CD1c-positive myeloid dendritic cell (primary cell): ENCODE measurements at regions not wholly inside any gene's neighbourhood (a gene's known extent, or its start where the extent isn't known, plus 50 kb on each side); places are given as distances from the start of the nearest gene placed in this dataset.
"Not testable (repeated sequence)": the region's sequence is repeated elsewhere in the genome, so short reads cannot be mapped to it uniquely, and the experiment has no call there.

Experiments
- DNase-seq: peaks from one replicate; pipeline ENCODE4 v3.0.0-alpha.2; 2016; ENCODE audit errors: extremely low spot score

DNA sequence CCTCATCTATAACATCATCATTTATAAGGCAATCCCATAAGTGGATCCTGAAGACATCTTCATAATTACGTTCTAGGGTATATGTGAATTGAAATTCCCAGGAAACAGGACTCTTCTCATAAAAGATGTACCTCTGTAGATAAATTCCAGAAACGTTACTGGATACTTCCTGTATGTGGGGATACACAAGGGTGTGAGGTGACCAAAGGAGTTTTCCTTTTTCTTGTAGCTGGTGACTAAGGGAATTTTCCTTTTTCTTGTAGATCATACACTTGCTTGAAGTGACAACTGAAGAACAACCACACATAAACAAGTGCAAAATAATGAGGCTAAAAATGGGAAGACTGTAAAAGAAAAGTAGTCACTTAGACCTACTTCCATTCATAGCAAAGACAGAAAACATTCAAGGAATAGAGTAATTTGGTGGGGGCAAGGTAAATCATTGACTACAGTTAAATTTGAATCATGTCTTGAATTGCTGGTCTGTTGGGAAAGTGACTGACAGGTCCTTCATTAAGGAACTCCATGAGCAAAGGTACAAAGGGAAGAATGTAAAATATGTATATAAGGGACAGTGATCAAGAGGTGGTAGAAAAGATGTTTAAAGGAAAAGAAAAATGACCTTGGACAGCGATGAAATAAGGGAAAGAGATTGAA is 53.2 kb upstream of the UBE2E3 start:
- DNase-seq = no peak

DNA sequence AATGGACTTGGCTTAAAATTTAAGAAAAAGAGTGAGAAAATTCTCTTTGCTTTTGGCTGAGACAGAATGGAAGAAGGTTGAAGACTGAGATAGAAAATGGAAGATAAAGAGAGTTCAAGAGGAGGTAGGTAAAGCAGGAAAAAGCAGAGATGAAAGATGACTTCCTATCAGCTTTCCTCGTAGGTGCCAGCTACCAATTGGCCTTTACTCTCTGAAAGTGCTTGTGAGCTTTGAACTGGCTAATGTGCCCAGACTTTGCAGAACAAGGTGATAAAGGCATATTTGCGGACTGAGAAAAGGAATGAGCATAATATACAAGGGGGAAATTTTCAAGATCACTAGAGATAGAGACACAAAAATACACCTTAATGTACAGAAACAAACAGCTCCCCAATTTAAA is 54.7 kb upstream of the UBE2E3 start:
- no peak for DNase-seq

DNA sequence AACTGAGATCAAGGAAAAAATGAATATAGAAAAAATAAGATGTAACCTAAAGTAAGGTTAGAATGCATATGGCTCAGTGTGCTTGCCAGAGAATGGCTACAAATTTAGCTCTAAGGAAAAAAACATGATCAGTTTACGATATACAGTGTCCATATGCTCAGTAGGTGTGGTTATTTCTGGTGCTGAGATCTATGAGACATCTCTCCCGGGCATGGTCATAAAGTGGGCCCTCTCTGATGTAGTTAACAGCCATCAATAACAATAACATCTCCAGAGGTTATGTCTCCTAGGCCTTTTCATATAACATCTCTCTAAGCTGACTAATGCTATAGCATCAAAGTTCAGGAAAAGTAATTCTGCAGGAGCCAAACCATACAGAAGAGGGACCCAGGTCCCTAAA is 56.3 kb upstream of the UBE2E3 start:
- DNase-seq = no peak

DNA sequence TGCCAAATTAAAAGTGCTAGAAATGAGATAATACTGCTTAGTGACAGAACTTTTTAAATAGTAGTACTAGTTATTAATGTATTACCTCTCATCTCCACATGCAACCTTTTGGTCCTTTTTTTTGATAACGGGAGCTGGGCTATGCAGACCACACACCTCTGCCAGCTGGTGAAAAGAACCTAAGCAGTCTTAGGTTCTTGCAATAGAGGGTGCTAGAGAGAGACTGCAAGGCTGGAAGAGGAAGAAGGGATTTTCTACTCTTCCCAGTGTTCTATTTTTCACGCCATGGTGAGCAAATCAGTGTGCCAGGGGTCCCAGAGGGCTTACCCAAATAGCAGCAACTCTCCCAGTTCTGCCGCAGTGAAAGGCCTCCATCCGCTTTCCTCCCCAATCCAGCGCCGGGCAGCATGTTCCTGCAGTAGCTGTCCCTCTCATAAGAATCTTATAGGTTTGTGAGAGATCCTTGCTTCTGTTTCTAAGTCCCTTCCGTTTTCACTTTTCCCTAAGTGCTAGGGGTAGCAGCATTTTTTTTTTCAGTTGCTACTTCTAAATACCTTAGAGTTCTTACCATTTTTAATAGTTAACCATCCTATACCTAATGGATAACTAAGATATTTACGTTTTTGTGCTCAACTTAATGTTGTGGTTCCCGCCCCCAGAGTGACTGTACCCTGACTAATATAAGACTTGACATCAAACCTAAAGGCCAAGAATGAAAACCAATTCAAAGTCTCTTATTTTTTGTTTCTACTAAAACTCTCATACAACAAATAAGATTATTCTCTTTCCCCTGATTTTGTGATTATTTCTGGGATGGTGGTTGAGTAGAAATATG is 69.4 kb upstream of the UBE2E3 start:
- no peak for DNase-seq

DNA sequence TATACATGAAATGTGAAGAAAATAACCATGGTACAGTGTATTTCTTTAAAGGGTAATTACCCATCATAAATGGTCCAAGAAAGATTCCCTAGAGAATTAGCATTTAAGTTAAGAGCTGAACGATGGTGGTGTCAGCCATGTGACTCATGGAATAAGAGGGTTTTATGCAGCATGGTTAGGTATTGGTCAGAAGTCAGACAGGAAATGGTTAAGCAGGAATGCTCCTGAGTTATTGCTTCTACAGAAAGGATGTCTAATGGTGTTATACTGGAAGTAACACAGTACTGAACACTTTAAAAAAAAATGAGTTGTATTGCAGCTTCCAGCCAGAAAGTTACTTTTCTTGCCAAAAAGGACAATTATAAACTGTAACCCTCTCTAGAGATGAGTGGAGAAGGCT is 72.7 kb upstream of the UBE2E3 start:
- DNase-seq = no peak

DNA sequence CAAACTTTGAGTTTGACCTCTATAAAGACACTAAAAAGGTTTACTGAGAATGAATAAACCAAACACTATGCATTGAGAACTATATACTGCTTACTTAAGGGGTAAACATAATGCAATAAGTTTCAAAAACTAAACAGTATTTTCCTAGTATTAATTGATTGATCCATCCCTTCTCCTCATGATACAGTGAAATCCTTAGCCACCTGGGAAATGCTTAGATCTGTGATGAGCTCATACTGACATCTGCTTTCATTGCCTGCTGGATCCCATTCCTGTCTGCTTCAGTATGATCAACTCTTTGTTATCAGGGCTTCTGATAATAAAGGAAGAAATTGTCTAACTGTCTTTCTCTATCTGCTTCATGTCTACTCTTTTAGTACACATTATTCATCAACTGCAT is 74.9 kb upstream of the UBE2E3 start:
- no peak for DNase-seq

DNA sequence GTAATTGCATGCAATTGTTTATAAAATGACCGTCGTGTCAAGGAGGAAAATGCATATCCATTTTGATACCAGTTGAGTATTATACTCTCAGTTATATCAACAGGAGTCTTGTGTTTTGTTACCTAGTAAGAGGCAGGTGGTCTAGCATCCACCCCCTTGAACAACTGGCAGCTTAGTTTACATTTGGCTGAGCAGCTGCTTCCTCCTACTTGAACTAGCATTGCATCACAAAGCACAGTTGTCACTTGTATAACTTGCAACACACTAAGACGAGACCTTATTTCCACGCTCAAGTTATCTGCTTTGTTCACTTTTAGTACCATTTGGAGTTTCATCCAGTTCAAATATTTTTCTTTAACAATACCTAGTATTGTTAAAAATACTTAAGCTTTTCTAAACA is 75.4 kb upstream of the UBE2E3 start:
- DNase-seq = no peak

DNA sequence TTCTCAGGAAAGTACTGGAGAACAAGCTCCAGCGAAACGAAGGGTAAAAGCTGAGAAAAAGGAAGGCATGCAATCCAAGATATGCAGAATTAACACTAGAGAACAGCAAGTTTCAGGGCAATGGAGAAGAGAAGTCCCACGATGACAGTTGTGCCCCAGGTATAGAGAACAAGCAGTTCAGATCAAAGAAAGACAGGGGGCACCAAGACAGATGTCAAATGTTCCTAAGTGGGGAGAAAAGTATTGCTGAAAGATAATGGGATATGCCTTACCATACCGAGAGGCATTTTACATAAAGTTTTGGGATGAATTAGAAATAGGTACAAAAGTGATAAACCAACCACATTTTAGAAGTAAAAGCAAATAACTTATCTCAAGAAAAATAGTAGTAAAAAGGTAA is 79.1 kb upstream of the UBE2E3 start:
- DNase-seq = no peak

DNA sequence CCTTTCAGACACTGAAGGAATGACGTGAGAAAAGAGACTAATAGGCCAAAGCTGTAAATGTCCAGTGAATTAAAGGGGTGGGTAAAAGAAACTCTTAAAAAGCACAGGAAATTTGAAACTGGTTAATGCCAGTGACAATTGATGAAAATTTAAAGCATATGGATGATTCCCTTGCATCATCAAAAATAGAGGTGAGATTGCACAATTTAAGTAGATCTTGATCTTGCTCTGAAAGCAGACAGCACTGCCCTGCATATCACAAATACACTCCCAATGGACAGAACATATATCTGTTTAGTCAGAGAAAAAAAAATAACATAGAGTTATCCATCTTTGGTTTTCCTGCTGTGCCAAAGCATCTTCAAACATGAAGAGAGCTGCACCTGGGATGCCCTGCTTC is 86.7 kb upstream of the UBE2E3 start:
- no peak for DNase-seq

DNA sequence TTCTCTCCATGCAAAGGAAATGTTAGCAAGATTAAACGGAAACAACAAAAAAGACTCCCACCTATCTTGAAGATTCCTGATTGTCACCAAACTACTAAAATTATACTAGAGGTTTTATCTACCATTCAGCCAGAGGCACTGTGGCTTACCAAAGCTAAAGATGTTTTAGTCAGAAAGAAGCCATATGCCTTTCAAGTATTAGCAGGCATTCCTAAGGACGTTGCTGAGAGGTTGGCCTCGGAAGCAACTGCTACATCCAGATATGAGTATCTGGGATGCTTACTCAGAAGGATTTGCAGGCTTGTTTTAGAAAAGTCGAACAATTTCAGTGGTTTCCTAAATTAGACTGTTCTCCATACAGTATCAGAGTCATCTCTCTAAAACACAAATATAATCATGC is 88.3 kb upstream of the UBE2E3 start:
- no peak for DNase-seq

DNA sequence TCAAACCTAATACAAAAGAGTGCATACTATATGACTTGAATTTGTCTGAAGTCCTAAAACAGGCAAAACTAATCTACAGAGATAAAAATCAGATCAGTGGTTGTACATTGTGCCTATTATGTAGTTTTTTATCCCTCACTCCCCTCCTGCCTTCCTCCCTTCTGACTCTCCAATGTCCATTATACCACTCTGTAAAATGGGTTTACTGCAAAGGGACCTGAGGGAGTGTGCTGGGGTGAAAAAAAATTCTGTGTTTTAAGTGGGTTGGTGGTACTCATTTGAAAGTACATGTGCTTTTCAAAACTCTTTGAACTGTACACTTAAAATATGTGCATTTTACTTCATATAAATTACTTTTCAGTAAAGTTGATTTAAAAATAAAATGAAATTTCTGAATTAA is 89.0 kb upstream of the UBE2E3 start:
- DNase-seq = no peak

DNA sequence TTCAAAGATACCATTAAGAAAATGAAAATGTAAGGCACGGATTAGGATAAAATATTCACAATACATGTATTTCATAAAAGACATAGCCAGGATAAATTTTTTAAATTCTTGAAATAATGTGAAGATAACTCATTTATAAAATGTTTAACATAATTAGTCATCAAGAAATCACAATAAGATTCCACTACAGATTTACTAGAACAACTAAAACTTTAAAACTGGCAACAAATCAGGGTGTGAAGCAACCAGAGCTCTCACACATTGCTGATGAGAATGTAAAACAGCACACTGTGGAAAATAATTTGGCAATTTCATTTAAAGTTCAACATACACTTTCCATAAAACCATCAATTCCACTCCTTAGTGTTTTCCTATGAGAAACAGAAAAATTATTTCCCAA is 89.6 kb upstream of the UBE2E3 start:
- no peak for DNase-seq

DNA sequence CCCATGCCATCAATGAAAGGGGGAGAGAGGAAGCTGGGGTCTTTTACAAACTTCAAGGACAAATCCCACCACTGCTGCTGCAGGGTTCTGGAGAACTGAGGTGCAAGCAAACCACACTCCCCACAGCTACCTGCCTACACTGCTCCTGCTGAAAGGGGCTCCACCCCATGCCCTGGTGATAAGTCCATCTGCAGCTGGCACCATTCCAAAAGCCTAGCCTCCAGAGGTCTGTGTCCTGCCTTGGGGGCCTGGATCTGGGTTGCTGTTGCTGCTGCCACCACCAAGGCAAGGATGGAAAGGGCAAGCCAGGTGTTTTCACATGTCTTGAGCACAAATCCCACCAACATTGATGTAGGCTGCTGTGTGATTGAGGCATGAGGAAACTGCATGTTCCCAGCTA is 97.4 kb upstream of the UBE2E3 start:
- DNase-seq = no peak

DNA sequence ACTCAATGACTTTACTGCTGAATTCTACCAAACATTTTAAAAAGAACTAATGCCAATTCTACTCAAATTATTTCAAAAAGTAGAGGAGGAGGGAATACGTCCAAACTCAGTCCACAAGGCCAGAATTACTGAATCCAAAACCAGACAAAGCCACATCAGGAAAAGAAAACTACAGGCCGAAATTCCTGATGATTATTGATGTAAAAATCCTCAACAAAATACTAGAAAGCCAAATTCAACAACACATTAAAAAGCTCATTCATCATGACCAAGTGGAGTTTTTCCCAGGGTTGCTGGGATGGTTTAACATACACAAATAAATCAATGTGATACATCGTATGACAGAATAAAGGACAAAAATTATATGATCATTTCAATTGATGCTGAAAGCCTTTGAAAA is 103.9 kb upstream of the UBE2E3 start:
- DNase-seq = no peak

DNA sequence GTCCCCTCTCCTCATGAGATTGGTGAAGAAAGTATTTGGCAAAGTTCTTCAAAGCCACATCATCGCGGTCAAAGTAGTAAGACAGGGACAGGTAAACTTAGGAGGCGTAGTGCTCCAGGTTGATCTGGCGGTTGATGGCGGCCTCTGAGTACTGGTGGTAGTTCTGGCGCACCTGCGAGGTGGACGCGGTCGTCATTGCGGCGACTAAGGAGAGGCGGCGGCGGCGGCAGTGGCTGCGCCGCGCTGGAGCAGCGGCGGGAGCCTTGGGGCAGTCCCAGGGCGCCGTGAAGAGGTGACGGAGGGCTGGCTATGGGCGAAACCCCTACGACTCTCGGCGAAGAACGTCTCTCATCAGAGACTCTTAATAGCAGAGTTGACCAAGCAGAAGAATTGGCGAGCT is 107.2 kb upstream of the UBE2E3 start:
- no peak for DNase-seq

DNA sequence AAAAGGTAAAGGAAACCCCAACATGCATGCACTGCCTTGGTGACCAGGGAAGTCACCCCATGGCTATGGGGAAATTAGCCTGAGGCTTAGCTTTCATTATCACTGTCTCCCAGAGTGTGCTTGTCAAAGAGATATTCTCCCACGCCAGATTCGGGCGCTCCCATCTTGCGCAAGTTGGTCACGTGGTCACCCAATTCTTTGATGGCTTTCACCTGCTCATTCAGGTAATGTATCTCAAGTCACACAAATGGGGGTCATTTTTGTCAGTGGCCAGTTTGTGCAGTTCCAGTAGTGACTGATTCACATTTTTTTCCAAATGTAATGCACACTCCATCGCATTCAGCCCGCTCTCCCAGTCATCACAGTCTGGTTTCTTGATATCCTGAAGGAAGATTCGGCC is 107.6 kb upstream of the UBE2E3 start:
- not testable (repeated sequence) for DNase-seq

DNA sequence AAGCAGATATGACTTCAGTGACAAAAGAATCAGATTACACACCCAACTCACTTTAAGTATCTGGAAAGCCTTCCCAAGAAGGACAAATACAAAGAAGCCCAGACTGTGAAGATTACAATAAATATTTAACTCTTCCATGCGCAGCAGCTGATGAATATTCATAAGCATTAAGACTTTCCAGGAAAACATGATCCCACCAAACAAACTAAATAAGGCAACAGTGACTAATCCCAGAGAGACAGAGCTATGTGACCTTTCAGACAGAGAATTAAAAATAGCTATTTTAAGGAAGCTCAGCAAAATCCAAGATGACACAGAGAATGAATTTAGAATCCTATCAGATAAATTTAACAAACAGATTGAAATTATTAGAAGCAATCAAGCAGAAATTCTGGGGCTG is 108.2 kb upstream of the UBE2E3 start:
- DNase-seq = no peak

DNA sequence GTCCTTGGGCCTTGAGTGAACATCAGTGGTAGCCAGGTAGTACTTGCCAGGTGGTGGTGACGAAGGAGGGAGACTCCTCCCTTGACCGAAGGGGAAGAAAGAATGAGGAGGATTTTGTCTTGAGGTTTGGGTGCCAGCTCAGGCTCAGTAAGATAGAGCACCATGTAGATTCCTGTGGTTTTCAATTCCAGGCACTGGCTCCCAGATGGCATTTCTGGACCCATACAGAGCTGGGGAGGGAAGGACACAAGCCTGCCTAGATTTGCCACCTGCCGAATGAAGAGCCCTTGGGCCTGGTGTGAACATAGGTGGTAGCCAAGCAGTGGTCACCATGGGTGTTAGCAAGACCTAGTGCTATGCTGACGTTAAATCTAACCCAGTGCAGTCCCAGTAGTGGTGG is 108.8 kb upstream of the UBE2E3 start:
- no peak for DNase-seq

DNA sequence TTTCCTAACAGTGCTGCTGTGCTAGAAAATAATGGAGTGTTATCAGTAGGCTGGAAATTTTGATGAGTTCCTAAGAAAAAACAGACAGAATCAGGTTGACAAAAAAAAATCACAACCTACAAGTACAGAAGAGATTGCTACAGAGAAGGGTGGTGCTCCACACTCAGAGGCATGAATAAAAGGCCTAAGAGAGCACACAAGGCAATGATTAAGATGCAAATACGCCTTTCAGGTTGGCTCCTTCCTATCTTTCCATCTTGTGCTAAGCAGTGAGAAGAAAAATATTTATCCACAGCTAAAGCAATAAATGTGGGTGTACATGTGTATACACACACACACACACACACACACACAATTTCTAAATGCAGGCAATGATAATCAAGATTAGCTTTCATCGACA is 130.6 kb upstream of the UBE2E3 start:
- no peak for DNase-seq

DNA sequence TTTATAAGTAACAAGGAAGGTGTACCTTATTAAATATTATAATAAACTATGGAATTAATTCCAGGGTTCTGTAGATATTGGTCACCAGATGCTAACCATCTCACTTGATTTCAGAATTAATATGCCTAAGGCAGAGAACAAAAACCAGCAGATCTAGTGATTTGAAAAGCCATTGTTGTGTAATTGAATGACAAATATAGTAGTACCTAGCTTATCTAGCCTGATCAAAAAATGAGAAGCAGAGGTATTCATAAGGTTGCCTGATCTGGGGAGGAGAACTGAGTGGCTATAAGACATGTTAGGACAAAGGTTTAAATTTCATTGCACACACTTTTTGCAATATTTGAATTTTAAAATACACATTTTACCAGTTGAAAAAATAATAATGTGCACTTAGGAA is 132.0 kb upstream of the UBE2E3 start:
- DNase-seq = no peak

DNA sequence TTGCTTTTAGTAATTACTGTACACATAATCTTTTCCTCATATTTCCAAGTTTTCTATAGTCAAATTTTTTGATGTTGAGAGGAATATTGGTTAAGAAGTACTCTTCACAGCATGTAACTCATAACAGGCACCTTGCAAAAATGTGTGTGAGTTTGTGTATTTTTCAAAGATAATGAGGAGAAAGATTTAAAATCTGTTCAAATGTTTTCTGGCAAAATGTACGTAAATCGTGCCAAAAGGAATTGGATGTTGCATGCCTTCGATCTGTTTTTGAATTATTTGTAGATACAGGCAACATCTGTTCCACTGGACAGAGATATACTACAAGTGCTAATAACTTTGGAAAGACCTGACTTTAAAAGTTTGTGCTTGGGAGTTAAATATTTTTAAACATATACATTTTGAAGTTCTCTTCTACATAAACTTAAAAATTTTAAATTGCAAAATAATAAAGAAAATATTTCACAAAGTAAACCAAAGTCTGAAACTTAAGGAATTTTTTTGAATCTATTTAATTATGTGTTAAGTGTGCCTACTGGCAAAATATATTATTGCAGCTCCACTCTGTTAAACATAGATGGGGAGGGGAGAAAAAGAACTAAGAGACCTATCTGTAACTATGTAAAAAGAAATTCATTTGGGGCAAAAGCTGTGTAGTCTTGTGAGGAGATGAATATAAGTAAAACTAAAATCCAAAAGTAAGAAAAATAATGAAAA is 133.5 kb upstream of the UBE2E3 start:
- no peak for DNase-seq

DNA sequence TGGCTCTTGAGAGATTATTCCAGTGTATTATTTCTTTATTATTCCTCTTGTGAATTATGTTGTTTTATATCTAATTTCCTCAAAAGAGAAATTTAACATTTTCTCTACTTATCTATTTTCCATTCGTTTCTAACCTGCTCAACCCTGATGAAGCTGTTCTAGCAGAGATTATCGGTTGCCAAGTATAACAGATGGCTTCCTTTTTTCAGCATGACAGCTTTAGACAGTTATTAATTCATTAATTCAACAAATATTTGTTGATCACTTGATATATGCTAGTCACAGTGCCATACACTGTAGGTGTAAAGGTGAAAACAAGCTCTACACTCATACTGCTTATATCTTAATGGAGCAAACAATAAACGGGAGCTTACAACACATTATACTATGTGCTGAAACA is 137.9 kb upstream of the UBE2E3 start:
- no peak for DNase-seq

DNA sequence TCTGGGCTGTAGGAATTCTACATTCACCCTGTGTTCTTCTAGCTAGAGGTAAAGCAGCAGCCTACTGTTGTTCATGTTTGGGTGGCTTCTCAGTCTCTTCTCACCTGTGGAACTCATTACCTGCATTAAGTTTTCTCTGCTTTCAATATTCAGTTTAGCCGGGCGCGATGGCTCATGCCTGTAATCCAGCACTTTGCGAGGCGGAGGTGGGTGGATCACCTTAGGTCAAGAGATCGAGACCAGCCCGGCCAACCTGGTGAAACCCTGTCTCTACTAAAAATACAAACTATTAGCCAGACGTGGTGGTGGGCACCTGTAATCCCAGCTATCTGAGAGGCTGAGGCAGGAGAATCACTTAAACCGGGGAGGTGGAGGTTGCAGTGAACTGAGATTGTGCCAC is 139.8 kb upstream of the UBE2E3 start:
- no peak for DNase-seq
